Astrocyte (in vitro differentiated cells and primary cell): ENCODE measurements at regions not wholly inside any gene's neighbourhood (a gene's known extent, or its start where the extent isn't known, plus 50 kb on each side); places are given as distances from the start of the nearest gene placed in this dataset.

ENCODE experiments used
- DNase-seq: peaks from one replicate; pipeline ENCODE4 v3.0.0-alpha.2; 2010; ENCODE audit warnings: low read depth
- FAIRE-seq: peaks from 2 replicates; lab custom pipeline; 2011; peaks lifted over from hg19 to GRCh38; lab: Jason Lieb, UNC
- H2AFZ ChIP-seq: 2 replicates; pipeline ENCODE4 v1.6.0; 2012; ENCODE audit warnings: low read depth, low read length, inconsistent platforms
- H3K27ac ChIP-seq: 2 replicates; pipeline ENCODE4 v1.5.1; 2011; ENCODE audit warnings: low read depth, low read length, inconsistent platforms
- H3K27me3 ChIP-seq: 2 replicates; pipeline ENCODE4 v1.6.0; 2011; ENCODE audit warnings: low read length, inconsistent platforms; ENCODE audit not compliant: insufficient read depth
- H3K36me3 ChIP-seq: 2 replicates; pipeline ENCODE4 v1.5.1; 2011; ENCODE audit warnings: low read length, inconsistent platforms; ENCODE audit not compliant: insufficient read depth
- H3K4me1 ChIP-seq: 2 replicates; pipeline ENCODE4 v1.5.1; 2011; ENCODE audit warnings: low read length, inconsistent platforms; ENCODE audit not compliant: insufficient read depth
- H3K4me2 ChIP-seq: 2 replicates; pipeline ENCODE4 v1.6.0; 2012; ENCODE audit warnings: low read length, inconsistent platforms
- H3K4me3 ChIP-seq: 2 replicates; pipeline ENCODE4 v1.5.1; 2011; ENCODE audit warnings: low read depth, mild to moderate bottlenecking, low read length, inconsistent platforms; ENCODE audit not compliant: insufficient read depth
- H3K79me2 ChIP-seq: 2 replicates; pipeline ENCODE4 v1.6.0; 2012; ENCODE audit warnings: mild to moderate bottlenecking, low read length, inconsistent platforms; ENCODE audit not compliant: insufficient read depth
- H3K9ac ChIP-seq: 2 replicates; pipeline ENCODE4 v1.6.0; 2012; ENCODE audit warnings: mild to moderate bottlenecking, low read length, inconsistent platforms
- H3K9me3 ChIP-seq: 2 replicates; pipeline ENCODE4 v1.5.1; 2012; ENCODE audit warnings: low read depth, mild to moderate bottlenecking, low read length, inconsistent platforms; ENCODE audit not compliant: insufficient read depth
- H4K20me1 ChIP-seq: 2 replicates; pipeline ENCODE4 v1.6.0; 2012; ENCODE audit warnings: low read length, inconsistent platforms; ENCODE audit not compliant: insufficient read depth
- H3K27ac Mint-ChIP-seq: one replicate; pipeline ENCODE4 v1.8.0; 2021; ENCODE audit warnings: mild to moderate bottlenecking, mixed read lengths; ENCODE audit not compliant: unreplicated experiment
- H3K27me3 Mint-ChIP-seq: one replicate; pipeline ENCODE4 v1.8.0; 2021; ENCODE audit warnings: low read depth, mixed read lengths; ENCODE audit not compliant: unreplicated experiment
- H3K36me3 Mint-ChIP-seq: one replicate; pipeline ENCODE4 v1.8.0; 2021; ENCODE audit warnings: low read depth, mixed read lengths; ENCODE audit not compliant: unreplicated experiment
- H3K4me1 Mint-ChIP-seq: one replicate; pipeline ENCODE4 v1.8.0; 2021; ENCODE audit warnings: low read depth, mixed read lengths; ENCODE audit not compliant: unreplicated experiment
- H3K4me3 Mint-ChIP-seq: one replicate; pipeline ENCODE4 v1.8.0; 2021; ENCODE audit warnings: mild to moderate bottlenecking, moderate library complexity, mixed read lengths; ENCODE audit not compliant: unreplicated experiment
- H3K9me3 Mint-ChIP-seq: one replicate; pipeline ENCODE4 v1.8.0; 2021; ENCODE audit warnings: mild to moderate bottlenecking, mixed read lengths; ENCODE audit not compliant: unreplicated experiment
- EZH2 ChIP-seq: IDR thresholded peaks from 2 replicates; pipeline ENCODE4 v1.6.1; 2012; ENCODE audit warnings: mild to moderate bottlenecking, low read length, inconsistent platforms; ENCODE audit not compliant: insufficient read depth
- TF ChIP-seq, protein P1 (sequence below): IDR thresholded peaks from 2 replicates; pipeline ENCODE4 v1.5.1; 2011; ENCODE audit warnings: low read depth, mild to moderate bottlenecking, inconsistent platforms, low read length, moderate library complexity; ENCODE audit not compliant: insufficient read depth

DNA sequence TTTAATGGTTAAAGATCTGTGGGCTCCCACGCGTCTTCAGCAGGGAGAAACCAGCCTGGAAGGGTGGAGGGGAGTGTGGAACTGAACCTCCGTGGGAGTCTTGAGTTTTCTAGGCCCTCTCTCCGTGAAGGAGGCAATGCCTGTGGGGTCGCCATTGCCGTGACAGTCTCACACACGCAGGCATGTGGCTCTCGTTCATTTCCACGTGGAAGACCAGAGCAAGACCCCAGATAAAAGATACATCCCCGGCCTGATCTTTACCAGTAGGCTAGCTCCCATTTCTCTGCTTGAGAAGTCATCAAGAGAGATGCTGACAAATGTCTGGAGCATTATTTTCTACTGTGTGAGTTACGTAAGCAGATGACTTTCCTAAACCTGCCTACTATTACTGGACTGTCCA is 491.7 kb upstream of the LMO3 start:
- Histone ChIP-seq H3K4me3 (no peak overlapping the region), H3K4me1 (no peaks in the 10 kb centered on the region), H4K20me1 (no peaks in the 10 kb centered on the region), H3K4me2 (no peak overlapping the region), H3K9me3 (peaks cover 3% of the 10 kb centered on the region), H3K27me3 (no peaks in the 10 kb centered on the region), H3K9ac (no peak overlapping the region), H3K27ac (no peak overlapping the region), H3K79me2 (no peaks in the 10 kb centered on the region), H3K36me3 (no peaks in the 10 kb centered on the region), H2AFZ (no peak overlapping the region)
- Mint-ChIP-seq H3K4me1 (peaks cover 1% of the 10 kb centered on the region), H3K36me3 (no peaks in the 10 kb centered on the region), H3K27ac (no peak overlapping the region), H3K4me3 (no peak overlapping the region), H3K27me3 (no peaks in the 10 kb centered on the region), H3K9me3 (no peaks in the 10 kb centered on the region)
- peak; percentile 75 for FAIRE-seq
- TF ChIP-seq EZH2: no peak
- TF ChIP-seq, protein P1, sequence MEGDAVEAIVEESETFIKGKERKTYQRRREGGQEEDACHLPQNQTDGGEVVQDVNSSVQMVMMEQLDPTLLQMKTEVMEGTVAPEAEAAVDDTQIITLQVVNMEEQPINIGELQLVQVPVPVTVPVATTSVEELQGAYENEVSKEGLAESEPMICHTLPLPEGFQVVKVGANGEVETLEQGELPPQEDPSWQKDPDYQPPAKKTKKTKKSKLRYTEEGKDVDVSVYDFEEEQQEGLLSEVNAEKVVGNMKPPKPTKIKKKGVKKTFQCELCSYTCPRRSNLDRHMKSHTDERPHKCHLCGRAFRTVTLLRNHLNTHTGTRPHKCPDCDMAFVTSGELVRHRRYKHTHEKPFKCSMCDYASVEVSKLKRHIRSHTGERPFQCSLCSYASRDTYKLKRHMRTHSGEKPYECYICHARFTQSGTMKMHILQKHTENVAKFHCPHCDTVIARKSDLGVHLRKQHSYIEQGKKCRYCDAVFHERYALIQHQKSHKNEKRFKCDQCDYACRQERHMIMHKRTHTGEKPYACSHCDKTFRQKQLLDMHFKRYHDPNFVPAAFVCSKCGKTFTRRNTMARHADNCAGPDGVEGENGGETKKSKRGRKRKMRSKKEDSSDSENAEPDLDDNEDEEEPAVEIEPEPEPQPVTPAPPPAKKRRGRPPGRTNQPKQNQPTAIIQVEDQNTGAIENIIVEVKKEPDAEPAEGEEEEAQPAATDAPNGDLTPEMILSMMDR: no peak
- no peak for DNase-seq

- no peak overlapping the region for H2AFZ ChIP-seq
- TF ChIP-seq, protein P1: no peak
- no peak for TF ChIP-seq EZH2
- Mint-ChIP-seq H3K9me3 (no peaks in the 10 kb centered on the region), H3K36me3 (no peaks in the 10 kb centered on the region), H3K4me3 (no peak overlapping the region), H3K4me1 (peaks cover 4% of the 10 kb centered on the region), H3K27ac (no peak overlapping the region), H3K27me3 (no peaks in the 10 kb centered on the region)
- H3K9ac ChIP-seq: no peak overlapping the region
- no peak for FAIRE-seq
- no peaks in the 10 kb centered on the region for H3K9me3 ChIP-seq
- no peaks in the 10 kb centered on the region for H3K79me2 ChIP-seq
- DNase-seq: no peak
- no peak overlapping the region for H3K4me3 ChIP-seq
- H3K4me1 ChIP-seq: no peaks in the 10 kb centered on the region
- H3K36me3 ChIP-seq: no peaks in the 10 kb centered on the region
- H3K4me2 ChIP-seq: no peak overlapping the region
- H4K20me1 ChIP-seq: no peaks in the 10 kb centered on the region
- H3K27ac ChIP-seq: no peak overlapping the region
- no peaks in the 10 kb centered on the region for H3K27me3 ChIP-seq
These were observed 478.9 kb upstream of the LMO3 start for GRCh38 chr12:17084831-17085230.

- H3K4me1 ChIP-seq: peaks cover 11% of the 10 kb centered on the region
- Mint-ChIP-seq H3K4me3 (no peak overlapping the region), H3K4me1 (peaks cover 15% of the 10 kb centered on the region), H3K27ac (no peak overlapping the region), H3K36me3 (no peaks in the 10 kb centered on the region), H3K27me3 (no peaks in the 10 kb centered on the region), H3K9me3 (no peaks in the 10 kb centered on the region)
- H3K79me2 ChIP-seq: no peaks in the 10 kb centered on the region
- H3K27ac ChIP-seq: no peak overlapping the region
- H3K9ac ChIP-seq: no peak overlapping the region
- H3K27me3 ChIP-seq: no peaks in the 10 kb centered on the region
- DNase-seq (no peak), FAIRE-seq (no peak)
- H3K36me3 ChIP-seq: no peaks in the 10 kb centered on the region
- no peak overlapping the region for H2AFZ ChIP-seq
- TF ChIP-seq EZH2: no peak
- TF ChIP-seq, protein P1: no peak
- H3K4me3 ChIP-seq: no peak overlapping the region
- no peak overlapping the region for H3K4me2 ChIP-seq
- H4K20me1 ChIP-seq: no peaks in the 10 kb centered on the region
- no peaks in the 10 kb centered on the region for H3K9me3 ChIP-seq
These were observed 473.4 kb upstream of the LMO3 start for GRCh38 chr12:17079251-17079909.
